ENCODE measurements at regions not wholly inside any gene's neighbourhood (a gene's known extent, or its start where the extent isn't known, plus 50 kb on each side); places are given as distances from the start of the nearest gene placed in this dataset.

- TF ChIP-seq, protein P1, sequence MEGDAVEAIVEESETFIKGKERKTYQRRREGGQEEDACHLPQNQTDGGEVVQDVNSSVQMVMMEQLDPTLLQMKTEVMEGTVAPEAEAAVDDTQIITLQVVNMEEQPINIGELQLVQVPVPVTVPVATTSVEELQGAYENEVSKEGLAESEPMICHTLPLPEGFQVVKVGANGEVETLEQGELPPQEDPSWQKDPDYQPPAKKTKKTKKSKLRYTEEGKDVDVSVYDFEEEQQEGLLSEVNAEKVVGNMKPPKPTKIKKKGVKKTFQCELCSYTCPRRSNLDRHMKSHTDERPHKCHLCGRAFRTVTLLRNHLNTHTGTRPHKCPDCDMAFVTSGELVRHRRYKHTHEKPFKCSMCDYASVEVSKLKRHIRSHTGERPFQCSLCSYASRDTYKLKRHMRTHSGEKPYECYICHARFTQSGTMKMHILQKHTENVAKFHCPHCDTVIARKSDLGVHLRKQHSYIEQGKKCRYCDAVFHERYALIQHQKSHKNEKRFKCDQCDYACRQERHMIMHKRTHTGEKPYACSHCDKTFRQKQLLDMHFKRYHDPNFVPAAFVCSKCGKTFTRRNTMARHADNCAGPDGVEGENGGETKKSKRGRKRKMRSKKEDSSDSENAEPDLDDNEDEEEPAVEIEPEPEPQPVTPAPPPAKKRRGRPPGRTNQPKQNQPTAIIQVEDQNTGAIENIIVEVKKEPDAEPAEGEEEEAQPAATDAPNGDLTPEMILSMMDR (IDR thresholded peaks at IDR 0.05; ENCODE audit: low read length), result no peak
- TF ChIP-seq EZH2 (optimal IDR thresholded peaks at IDR 0.05; ENCODE audit: low read depth, low read length) (no peak), EZH2phosphoT487 (IDR thresholded peaks at IDR 0.05; ENCODE audit: low read length) (no peak)
These were observed 100.2 kb upstream of the MYCN start for GRCh38 chr2:15840148-15840547.
